Heart left ventricle (tissue), 16 donors: ENCODE measurements at regions not wholly inside any gene's neighbourhood (a gene's known extent, or its start where the extent isn't known, plus 50 kb on each side); places are given as distances from the start of the nearest gene placed in this dataset.
A peak's percentile ranks its signal among the peaks of the same experiment; 100 is the strongest.

Experiments
- ATAC-seq, 4 donors: fragments of 200-7000 bp; cut with Tn5 transposase; one replicate each; pipeline ENCODE4 v1.9.1; 2020 to 2022; ENCODE audit warnings: moderate library complexity in 4 of 4, mild to moderate bottlenecking in 3 of 4, moderate number of reproducible peaks in 1 of 4
- DNase-seq, 5 donors: peaks; one replicate each; pipeline ENCODE4 v3.0.0-alpha.2; 2020
- H3K27ac ChIP-seq, 12 donors: fragments of 200-600 bp; sonication (generic) in 4 of 12; one replicate each; pipeline versions ENCODE4 v1.5.0 to v1.8.0; 2016 to 2022; ENCODE audit warnings: mild to moderate bottlenecking in 2 of 12
- H3K27me3 ChIP-seq, 9 donors: fragments of 200-600 bp; sonication (generic) in 2 of 9; one replicate each; pipeline versions ENCODE4 v1.5.1 to v1.8.0; 2016 to 2022; ENCODE audit warnings: mild to moderate bottlenecking in 3 of 9
- H3K36me3 ChIP-seq, 9 donors: fragments of 200-600 bp; sonication (generic) in 2 of 9; one replicate each; pipeline versions ENCODE4 v1.5.0 to v1.8.0; 2018 to 2022; ENCODE audit warnings: mild to moderate bottlenecking in 2 of 9
- H3K4me1 ChIP-seq, 12 donors: fragments of 200-600 bp; sonication (generic) in 4 of 12; one replicate each; pipeline versions ENCODE4 v1.5.0 to v1.8.0; 2016 to 2022; ENCODE audit warnings: mild to moderate bottlenecking in 3 of 12
- H3K4me3 ChIP-seq, 12 donors: fragments of 200-600 bp; sonication (generic) in 4 of 12; one replicate each; pipeline versions ENCODE4 v1.5.0 to v1.8.0; 2017 to 2022; ENCODE audit warnings: mild to moderate bottlenecking in 9 of 12, moderate library complexity in 4 of 12
- H3K9me3 ChIP-seq, 12 donors: fragments of 200-600 bp; sonication (generic) in 4 of 12; one replicate each; pipeline versions ENCODE4 v1.5.0 to v1.8.0; 2016 to 2022; ENCODE audit warnings: mild to moderate bottlenecking in 1 of 12
- CTCF ChIP-seq, 12 donors: fragments of 200-600 bp; sonication (generic) in 4 of 12; IDR thresholded peaks; one replicate each; pipeline versions ENCODE4 v1.5.0 to v1.8.0; 2018 to 2022; ENCODE audit warnings: antibody characterized with exemption in 12 of 12, mild to moderate bottlenecking in 5 of 12
- POLR2A ChIP-seq, 2 donors: fragments of 450-650 bp; IDR thresholded peaks; one replicate each; pipeline ENCODE4 v1.6.1; 2017; ENCODE audit warnings: antibody characterized with exemption in 2 of 2, mild to moderate bottlenecking in 2 of 2, moderate library complexity in 2 of 2
- WGBS, 4 donors: extraction: QIAGEN DNeasy Blood & Tissue Kit in 2 of 4; methylation state at CpG; one replicate each; pipeline versions ENCODE4 v1.1.5 to v1.1.7; 2013 to 2018; 5-methylcytosine and 5-hydroxymethylcytosine counted together
- intact Hi-C, 10 donors: fragments of 100-400 bp; cut with DNase I; formaldehyde crosslinking; loops; one replicate each; pipeline versions ENCODE4 v1.11.1 to v1.14.2; 2022
- donor health status: ischemic (EF 13 %, LVEDD 7.1; RV severe dilation, severe dysfunction).
- donor health status: healthy with polysubstance abuse.
- donor health status: DM: no; HTN: yes; CAD: no.
- donor health status: DM: no; HTN: no; CAD: no.
- donor health status: ischemic (EF 25% LVEDD 6.9; RV normal size, moderate dysfunction).
- donor health status: ischemic (EF 25% LVEDD 5.7; RV mildly dilated, moderate dysfunction).
- donor health status: healthy.
- donor health status: DM: yes; HTN: yes; CAD: no.
- donor health status: ischemic (EF 35%, LVEDD 5.7; RV mildly dilated, moderate dysfunction).
- donor health status: nonischemic (EF 11% LVEDD 7.7; RV severe dilation, severe dysfunction).
- donor health status: DM: yes; HTN: yes; CAD: no.
- donor health status: PGD.
- donor health status: ischemic (EF 29% LVEDD 5.4; RV normal size, mild dysfunction).
- donor health status: nonischemic (EF 23%, LVEDD 6.1; RV moderate dilation, normal function).

GRCh38 chr13:104327211-104327610 is 1261.0 kb upstream of the SLC10A2 start:
- intact Hi-C loops: no loop called here
- H3K27me3 ChIP-seq: no peaks in the 10 kb centered on the region
- no peaks in the 10 kb centered on the region for H3K36me3 ChIP-seq
- DNase-seq: no peak
- no peak overlapping the region for H3K4me3 ChIP-seq
- ATAC-seq: peak; percentile 64 to 86 (median 80)
- H3K27ac ChIP-seq: no peak overlapping the region
- no peak for TF ChIP-seq CTCF (IDR thresholded peaks at IDR 0.05)
- no peak for TF ChIP-seq POLR2A (IDR thresholded peaks at IDR 0.05)
- H3K9me3 ChIP-seq: peaks cover 0 to 22% (median 6%) of the 10 kb centered on the region in 12 donors
- H3K4me1 ChIP-seq: peaks cover 0 to 6% (median 0%) of the 10 kb centered on the region in 12 donors

GRCh38 chr13:104326523-104326922 is 1260.3 kb upstream of the SLC10A2 start:
- Histone ChIP-seq H3K4me3 (no peak overlapping the region), H3K27ac (no peak overlapping the region), H3K4me1 (peaks cover 0 to 6% (median 0%) of the 10 kb centered on the region in 12 donors), H3K9me3 (peaks cover 0 to 18% (median 5%) of the 10 kb centered on the region in 12 donors), H3K27me3 (no peaks in the 10 kb centered on the region), H3K36me3 (no peaks in the 10 kb centered on the region)
- no peak for ATAC-seq
- WGBS, 4 donors: 83 to 92% (median 88%) methylated on average over 6 of the region's 6 CpGs
- DNase-seq: no peak
- no peak for TF ChIP-seq CTCF (IDR thresholded peaks at IDR 0.05)
- TF ChIP-seq POLR2A (IDR thresholded peaks at IDR 0.05): no peak
- intact Hi-C loops: no loop called here

GRCh38 chr13:104321756-104322155 is 1255.5 kb upstream of the SLC10A2 start:
- DNase-seq (no peak), ATAC-seq (no peak)
- Histone ChIP-seq H3K4me3 (no peak overlapping the region), H3K27ac (no peak overlapping the region), H3K9me3 (no peaks in the 10 kb centered on the region), H3K27me3 (no peaks in the 10 kb centered on the region), H3K36me3 (no peaks in the 10 kb centered on the region), H3K4me1 (no peaks in the 10 kb centered on the region)
- intact Hi-C loops: no loop called here
- WGBS, 4 donors: 95 to 98% (median 96%) methylated on average over 5 of the region's 5 CpGs
- no peak for TF ChIP-seq CTCF (IDR thresholded peaks at IDR 0.05)
- TF ChIP-seq POLR2A (IDR thresholded peaks at IDR 0.05): no peak

GRCh38 chr13:104320446-104320845 is 1254.2 kb upstream of the SLC10A2 start:
- H3K9me3 ChIP-seq: no peaks in the 10 kb centered on the region
- H3K27ac ChIP-seq: no peak overlapping the region
- intact Hi-C loops: no loop called here
- TF ChIP-seq POLR2A (IDR thresholded peaks at IDR 0.05) (no peak), CTCF (IDR thresholded peaks at IDR 0.05) (no peak)
- no peaks in the 10 kb centered on the region for H3K36me3 ChIP-seq
- WGBS, 4 donors: 54 to 64% (median 58%) methylated on average over 3 of the region's 3 CpGs
- no peak overlapping the region for H3K4me3 ChIP-seq
- no peaks in the 10 kb centered on the region for H3K27me3 ChIP-seq
- no peak for ATAC-seq
- DNase-seq: no peak
- no peaks in the 10 kb centered on the region for H3K4me1 ChIP-seq
